ENCODE measurements at regions not wholly inside any gene's neighbourhood (a gene's known extent, or its start where the extent isn't known, plus 50 kb on each side); places are given as distances from the start of the nearest gene placed in this dataset.

DNA sequence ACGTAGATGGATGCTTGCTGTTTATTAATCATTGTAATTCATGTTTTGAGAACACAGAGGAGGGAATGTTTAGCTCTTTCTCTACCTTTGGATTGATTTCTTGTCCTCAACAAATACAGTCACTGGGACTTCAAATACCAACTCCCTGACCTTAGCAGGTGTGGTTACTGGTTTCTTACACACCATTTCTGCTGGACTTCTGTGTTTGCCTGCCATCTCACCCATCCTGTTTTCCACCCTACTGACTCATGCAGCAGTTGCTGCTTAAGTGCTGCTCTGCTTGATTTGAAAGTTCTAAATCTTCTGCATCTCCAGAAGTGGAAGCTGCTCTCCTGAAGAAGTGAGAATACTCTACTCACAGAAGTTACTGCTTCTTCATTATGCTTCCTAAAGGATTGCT is 170.3 kb downstream of the ZPLD1 start:
- no peak for DNase-seq

DNA sequence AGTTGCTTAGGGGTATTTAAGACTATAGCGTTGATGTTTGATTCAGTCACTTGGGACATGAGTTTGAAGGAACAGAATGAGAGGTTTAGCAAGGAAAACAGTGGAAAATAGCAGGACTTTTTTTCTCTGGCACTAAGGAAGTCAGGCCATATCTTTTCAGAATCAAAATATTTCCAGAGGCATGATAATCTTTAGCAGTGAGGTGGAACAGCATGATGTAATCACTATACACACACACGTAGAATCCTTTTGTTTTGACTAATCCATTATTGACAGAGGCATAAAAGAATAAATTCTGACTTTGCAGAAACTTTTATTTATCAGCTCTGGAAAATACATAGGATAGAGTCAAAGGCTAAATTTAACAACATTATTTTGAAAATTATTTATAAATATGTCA is 174.1 kb downstream of the ZPLD1 start:
- DNase-seq: no peak

DNA sequence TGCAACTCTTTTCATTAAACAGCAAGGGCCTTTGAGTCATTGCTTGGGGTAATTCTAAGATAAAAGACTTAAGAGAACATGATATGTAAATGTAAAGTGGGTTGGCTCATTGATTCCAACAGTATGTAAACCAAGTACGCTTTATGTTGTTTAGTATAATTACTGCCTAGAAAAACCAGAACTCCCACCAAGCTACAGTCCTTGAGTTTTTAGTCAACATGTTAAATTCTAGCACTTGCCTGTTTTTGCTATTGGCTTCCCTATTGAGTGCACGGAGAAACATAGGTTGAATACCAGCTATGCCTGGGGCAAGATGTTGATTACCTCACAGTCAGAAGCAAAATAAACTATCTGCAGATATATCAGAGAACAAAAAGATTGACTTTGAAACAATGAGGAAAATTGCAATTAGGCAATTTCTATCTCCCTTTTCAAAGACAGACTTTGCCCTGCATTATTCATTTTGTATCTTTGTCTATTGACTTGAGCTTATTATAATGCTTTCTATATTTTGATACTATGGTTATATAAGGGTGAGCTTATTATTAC is 179.3 kb downstream of the ZPLD1 start:
- no peak for DNase-seq

DNA sequence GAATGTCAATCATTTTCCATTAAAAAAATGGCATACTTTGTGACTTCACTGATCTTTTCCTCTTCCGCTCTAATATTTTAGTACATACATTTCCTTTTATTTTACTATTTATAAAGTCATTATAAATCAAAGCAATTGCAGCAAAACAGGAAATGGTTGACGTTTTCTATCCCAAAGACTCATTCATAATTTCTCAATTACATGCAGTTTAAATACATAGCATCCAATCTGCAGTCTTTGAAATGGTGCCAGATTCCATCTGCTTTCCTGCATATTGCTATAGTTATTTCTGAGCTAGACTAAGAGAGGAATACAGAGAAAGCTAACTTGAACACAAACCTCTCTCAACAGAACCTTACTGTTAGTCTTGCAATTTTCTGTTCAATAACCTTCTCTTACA is 179.8 kb downstream of the ZPLD1 start:
- DNase-seq: no peak

DNA sequence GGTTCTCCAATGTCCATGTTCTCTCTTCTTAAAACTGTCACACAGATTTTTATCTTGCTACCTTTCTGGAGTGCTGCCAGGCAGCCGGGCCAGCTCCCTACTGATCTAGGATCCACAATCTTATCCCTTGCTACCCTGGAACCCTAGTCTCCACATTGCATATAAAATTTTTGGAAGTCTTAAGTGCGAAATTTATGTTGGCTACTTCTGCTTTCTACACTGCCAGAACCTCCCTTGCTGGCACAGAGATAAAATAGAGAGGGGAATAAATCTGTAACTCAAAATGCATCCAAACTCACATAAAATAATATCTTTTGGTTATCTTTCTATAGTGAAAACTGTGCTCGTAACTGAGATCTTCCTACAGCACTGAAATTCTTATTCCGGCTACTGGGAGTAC is 182.6 kb downstream of the ZPLD1 start:
- DNase-seq: no peak

DNA sequence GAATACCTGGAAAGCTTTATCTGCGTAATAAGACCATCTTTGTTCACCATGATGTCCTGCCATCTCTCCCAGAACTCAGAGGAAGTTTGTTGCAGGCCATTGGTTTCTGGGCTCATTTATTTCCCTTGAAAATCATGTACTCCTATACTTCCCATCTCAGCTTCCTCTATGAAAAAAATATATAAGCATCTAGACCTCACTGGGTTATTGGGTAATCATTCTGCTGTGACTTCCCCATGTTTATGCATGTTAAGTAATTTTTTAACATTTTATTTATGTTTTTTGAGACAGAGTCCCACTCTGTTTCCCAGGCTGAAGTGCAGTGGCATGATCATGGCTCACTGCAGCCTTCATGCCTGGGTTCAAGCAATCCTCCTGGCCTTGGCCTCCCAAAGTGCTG is 184.5 kb downstream of the ZPLD1 start:
- no peak for DNase-seq

DNA sequence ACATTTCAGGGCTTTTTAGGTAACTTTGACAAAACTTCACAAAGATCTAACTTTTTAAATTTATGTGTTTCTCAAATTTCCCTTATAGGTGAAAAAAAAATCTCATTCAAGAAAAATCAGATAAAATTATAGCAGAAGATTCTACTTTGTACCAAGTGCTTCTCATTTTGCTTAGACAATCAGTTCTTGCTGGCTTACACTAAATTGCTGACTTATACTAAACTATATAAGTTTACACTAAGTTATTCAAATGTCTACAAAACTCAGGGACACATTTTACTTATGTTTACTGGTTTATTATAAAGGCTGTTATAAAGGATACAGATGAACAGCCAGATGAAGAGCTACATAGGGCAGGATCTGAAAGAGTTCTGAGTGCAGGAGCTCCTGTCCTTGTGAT is 195.1 kb downstream of the ZPLD1 start:
- no peak for DNase-seq

DNA sequence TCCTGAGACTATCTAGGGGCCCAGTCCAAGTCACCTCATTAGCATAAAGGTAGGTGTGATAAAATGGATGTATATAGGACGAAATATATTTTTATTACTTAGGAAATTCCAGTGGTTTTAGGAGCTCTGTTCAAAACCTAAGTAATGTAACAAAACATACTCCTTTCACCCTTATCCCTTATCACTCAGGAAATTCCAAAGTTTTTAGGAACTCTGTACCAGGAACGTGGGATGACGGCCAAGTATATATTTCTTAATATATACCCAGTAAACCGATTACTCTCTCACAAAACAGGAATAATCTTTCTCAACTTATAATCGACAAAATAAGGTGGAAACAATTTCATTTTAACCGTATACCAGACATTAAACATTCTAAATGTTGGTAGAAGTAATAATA is 195.7 kb downstream of the ZPLD1 start:
- DNase-seq: no peak

DNA sequence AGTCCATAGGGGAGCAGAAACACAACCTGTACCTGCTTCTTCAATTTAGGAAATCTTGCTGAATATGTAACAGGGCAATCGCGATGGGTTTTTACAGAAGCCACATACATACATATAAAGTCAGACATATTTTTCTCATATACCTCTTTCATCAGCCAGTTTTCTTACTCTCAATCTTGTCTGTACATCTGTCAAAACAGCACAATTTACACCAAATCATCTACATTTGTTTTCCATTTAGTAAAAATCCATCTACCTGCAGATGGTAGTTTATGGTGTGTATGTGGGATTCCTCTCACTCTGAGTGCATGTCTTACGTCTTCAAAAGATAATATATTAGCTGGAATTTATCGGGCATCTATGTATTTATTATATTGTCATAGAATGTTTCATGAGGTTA is 208.7 kb downstream of the ZPLD1 start:
- DNase-seq: no peak

DNA sequence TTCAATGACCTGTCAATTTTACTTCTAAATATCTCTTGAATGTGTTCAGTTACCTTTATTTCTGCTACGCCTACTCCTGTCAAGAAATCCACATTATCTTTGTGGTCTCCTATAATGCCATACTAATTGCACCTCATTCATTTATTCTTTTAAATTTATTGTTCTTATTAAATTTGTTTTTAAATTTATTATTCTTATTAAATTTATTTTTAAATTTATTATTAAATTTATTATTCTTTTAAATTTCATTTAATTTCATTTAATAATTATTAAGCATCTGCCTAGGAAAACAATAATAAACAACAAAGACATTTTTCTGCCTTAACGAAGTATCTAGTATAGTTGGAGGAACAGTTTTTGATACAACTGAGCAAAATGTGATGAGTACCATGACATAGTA is 211.7 kb downstream of the ZPLD1 start:
- no peak for DNase-seq

DNA sequence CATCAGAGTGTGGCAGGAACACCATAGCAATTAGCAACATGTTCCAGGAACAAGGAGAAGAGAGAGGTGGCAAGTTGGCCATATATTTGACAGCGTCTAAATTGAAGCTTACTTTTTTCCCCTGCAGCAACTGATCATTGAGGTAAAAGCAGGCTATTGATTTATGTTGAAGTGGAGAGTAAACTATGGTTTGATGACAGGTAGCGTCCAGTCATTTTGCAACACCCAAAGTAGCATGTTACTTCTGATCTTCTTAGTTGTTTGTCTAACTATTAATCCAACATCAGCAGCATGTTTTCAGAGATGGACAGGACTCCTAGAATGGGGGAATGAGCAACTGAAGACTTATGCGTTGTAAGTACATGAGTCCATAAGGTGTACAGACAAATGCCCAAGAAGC is 225.8 kb downstream of the ZPLD1 start:
- DNase-seq: no peak

DNA sequence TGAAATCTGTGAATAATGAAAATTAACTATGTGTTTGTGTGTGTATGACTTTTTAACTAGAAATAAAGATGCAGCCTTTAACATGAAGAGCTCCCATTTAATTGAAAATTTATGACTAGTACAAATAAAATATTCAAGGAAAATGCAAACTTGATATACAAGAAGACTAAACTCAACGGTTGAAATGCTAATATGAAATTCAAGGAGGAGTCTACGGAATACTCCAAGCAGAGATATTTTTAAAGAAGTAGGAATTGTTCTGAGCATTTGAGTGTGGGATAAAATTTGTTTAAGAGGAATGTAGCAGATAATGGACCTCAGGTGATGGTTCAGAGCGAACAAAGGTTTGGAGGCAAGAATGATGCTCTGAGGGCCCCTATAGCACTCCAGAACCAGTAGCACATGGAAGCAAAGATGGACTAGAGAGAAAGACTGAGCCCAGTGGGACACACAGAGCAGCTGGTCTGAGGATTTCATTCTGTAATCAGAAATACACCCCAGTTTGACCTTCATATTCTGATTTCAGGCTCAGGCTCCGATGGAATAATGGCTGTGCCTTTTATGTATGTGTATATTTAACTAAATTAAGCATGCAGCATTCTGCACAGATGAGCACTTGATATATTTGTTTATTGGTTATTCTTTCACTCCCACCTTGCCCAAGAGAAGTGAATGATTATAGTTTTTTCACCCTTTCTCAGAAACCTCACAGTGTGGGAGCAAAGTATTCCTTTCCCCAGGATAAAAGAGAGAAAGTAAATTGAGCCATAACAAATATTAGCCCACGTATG is 227.1 kb downstream of the ZPLD1 start:
- DNase-seq: no peak

DNA sequence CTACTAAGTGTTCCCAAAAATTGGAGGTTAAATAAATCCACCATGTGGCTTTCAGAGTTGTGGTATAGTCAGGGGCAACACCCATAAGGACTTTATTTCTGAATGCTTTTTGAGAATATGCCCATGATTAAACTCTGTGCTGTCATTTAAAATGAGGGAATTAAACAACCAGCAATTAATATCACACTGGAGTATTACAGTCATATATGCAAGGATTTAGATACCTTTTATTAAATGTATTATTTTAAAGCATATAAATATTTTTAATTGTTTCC is 227.6 kb downstream of the ZPLD1 start:
- no peak for DNase-seq

DNA sequence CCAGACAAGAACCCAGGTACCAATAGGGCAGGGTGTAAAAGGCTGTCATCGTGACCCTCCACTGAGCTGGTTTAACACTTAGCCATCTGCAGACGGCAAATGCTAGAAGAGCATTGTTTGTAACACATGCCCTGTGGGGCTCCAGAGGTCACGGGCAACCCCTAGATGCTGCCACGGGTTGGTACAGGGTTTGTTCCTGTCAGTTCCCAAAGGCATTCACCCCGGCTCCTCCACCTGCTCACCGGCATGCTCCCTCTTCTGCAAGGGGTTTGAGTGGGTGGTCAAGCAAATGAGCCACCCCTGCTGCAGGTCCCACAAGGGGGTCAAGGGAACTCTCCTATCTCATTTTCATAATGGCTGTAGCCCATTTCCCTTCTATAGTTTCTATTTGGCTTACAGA is 229.3 kb downstream of the ZPLD1 start:
- no peak for DNase-seq

DNA sequence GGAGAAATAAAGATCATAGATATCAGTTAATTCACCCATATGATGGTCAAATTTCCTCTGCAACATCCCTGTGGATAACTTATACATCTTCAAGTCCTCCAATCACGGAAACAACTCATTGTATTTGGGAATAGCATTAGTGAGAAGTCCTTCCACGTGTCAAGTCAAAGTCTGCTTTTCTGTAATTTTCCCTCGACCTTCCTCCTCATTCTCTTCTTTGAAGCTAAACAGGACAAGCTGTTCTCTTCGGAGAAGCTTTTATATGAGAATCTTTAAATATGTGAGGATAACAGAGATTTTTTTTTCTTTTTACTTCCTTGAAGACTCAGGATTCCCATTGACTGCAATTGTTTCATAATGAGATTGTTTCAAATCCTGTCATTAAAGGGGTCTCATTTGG is 230.4 kb downstream of the ZPLD1 start:
- DNase-seq: no peak

DNA sequence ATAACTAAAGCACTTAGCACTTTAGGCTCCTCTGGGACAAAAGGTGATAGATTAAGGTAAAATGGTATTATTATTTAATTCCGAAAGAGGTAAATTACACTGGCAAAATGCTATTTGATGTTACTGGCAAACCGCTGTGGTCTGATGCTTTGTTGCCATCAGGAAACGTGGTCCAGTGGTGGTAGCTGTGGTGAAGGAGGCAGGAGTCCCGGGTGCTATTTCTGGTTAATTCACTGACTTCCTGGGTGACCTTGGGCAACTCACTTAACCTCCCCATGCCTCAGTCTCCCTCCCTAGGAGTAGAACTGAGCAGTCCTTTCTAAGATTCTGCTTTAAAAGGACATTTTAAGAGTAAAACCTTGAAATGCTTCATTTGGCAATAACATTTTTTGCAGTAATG is 233.4 kb downstream of the ZPLD1 start:
- no peak for DNase-seq

DNA sequence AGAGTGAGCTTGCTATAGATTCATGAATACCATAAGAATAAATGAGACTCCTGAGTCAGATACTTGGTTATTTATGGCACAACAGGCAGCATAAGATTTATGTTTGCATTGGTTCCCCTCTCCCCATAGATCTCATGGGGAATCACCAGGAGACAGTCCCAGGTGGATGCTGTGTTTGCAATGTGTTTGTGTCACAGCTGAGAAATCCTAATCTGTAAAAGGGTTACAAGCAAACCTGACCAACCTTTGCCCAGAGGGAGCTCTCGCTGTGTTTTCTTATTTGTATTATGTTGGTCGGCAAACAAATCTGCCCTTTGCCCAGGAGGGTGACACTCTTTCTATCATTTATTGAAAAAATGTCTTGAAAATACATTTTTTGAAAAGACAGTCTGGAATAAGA is 236.2 kb downstream of the ZPLD1 start:
- DNase-seq: no peak

DNA sequence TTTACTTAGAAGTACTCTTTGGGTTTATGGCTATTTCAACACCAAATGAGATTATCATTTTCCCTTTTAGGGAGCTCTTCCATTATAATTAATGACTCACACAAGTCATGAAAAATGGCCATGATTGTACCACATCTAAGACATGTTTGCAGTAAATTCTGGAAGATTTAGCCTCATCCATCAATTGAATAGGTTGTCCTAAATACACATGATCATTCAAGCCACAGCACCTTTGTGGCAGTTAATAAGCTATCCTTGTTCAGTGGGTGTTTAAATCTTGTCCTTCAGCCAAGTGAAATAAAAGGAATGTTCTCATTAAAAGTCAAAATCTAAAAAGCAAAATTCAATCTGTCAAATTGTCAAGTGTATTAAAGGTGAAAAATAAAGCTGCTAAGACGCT is 237.5 kb downstream of the ZPLD1 start:
- DNase-seq: no peak

DNA sequence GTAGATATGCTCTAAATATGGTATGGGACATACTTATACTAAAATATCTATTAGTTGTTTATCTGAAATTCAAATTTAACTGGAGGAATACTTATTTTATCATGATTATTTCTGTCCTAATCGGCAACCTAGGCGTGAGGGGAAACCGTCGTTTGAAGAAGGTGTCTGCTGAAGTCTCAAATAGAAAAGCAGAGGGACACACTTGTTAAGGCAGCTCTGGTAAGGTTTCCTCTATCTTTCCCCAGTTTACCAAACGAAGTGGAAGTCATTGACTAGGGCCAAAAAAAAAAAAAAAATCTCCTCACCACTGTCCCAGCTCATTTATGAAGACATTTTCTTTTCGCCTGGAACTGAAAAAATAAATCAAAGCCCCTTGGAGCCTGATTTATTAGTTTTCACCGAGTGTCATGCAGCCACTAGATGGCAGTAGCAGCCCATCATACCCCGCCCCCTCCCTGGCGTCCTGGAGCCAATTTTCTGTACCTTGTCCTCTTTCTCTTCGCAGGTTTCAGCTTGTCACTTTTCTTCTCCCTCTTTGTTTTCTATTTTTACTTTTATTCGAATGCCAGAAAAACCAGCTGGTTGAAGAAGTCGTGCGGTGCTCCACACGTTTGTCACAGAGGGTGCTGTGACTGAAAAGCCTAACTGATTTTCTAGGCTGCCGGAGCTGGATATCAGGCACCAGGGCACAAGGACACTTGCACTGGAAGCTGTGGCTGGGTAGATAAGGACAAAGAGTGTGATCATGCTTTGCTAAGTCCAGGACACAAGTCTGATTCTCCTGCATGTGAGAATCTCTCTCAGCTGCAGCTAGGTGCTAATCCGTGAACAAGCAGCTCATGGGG is 238.7 kb downstream of the ZPLD1 start:
- DNase-seq: peak; percentile 71

DNA sequence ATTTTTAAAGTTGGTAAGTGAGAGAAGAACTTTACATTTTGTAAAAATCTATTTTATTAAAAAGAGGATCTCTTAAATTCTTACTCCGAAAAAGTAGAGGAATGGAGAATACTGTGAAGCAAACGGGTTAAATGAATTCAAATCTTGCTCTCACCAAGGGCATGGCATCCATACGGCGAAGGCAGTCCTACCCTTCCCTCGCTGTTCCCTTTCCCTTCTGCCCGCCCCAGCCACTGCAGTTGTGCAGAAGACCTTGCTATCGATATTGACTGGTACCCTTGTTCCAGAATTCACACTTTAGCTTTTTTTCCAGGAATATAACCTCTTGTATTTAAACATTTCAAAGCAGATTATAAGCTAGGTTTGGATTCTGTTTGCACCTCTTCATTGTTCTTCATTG is 239.5 kb downstream of the ZPLD1 start:
- no peak for DNase-seq

DNA sequence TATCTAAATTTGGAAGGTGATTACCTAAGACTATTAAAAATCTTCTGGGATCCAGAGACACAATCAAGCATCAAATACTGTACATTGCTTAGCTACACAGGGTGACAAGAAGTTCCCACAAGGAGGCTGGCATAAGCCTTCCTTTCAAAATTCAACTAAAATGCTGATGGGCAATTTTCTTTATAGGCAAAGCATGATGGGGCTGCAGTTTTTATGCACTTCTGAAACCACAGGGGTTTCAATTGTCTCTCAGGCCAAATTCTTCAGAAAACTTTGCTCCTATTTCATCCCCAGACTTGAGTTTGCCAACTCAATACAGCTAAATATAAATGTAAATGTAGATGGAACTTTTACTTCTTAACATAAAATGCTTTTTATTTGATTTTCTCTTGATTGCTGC is 241.6 kb downstream of the ZPLD1 start:
- DNase-seq: no peak

DNA sequence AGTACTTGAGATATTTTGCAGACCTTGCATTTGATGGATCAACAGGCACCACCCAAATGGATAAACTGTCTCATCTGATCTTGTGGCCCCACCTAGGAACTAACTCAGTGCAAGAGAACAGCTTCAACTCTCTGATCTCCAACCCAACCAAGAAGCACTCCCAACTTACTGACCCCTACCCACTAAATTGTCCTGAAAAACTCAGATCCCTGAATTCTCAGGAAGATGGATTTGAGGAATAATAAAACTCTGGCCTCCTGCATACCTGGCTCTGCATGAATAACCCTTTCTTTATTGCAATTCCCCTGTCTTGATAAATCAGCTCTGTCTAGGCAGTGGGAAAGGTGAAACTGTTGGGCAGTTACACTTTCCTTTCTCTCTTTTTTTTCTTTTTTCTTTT is 247.9 kb downstream of the ZPLD1 start:
- no peak for DNase-seq

DNA sequence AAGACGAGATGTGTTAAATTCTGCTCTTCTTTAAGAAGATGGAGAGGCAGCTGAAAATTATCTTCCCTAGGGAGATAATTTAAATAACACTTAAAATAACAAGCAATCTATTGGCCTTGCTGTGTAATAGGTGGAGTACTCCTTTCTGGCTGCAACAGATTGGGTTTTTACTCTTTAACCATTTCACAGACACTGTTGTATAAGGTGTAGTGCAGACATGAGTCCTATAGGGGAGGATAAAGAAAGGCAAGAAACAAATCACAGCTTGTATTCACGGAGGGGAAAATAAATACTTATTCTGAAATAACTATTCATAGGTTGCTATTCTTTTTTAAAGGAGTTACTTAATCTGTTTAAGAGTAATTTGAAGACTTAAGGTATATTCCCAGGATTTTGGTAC is 252.0 kb downstream of the ZPLD1 start:
- DNase-seq: no peak

DNA sequence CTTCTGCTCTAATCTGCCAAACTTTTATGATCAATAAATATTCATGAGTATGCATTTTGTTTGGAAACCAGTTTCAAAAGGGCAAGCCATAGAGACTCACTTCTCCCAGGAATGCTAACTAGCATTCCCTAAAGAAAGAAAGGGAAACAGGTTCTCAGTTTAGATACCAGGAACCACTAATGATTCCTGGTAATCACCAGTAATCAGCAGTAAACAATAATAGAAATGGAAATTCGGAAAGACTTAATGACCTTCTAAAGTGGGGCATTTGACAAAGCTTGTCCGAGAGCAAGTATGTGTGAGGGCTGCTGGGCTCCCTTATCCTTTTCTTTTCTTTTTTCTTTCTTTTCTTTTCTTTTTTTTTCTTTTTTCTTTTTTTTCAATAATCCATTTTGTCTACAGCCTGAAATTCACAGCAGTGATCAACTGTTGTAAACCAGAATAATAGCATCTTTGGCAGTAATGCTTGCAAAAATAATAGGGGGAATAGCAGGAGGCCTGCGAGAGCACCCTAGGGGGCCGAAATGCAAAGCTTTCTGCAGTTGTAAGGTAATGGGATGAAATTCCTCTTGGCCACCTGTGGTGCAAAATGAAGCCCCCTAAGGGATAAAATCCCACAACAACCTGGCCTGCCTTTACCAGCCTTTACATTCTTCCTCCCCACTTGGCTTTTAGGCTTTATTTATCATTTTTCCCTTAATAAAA is 253.2 kb downstream of the ZPLD1 start:
- no peak for DNase-seq
